ENCODE measurements at regions not wholly inside any gene's neighbourhood (a gene's known extent, or its start where the extent isn't known, plus 50 kb on each side); places are given as distances from the start of the nearest gene placed in this dataset.
"Not testable (repeated sequence)": the region's sequence is repeated elsewhere in the genome, so short reads cannot be mapped to it uniquely, and the experiment has no call there.

DNA sequence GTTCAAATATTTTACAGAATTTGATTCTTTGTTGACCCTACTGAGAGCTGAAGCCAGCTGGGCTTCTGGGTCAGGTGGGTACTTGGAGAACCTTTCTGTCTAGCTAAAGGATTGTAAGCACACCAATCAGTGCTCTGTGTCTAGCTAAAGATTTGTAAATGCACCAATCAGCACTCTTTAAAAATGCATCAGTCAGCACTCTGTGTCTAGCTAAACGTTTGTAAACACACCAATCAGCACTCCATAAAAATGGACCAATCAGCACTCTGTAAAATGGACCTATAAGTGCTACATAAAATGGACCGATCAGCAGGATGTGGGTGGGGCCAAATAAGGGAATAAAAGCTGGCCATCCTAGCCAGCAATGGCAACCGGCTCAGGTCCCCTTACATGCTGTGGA, 76.4 kb upstream of the TMSB4Y start:
- DNase-seq; H3K9me3 Mint-ChIP-seq; H3K36me3 Mint-ChIP-seq; H3K4me2 ChIP-seq (replicated peaks; ENCODE audit: extremely low read depth, low read length, poor library complexity, severe bottlenecking); H2AFZ ChIP-seq (ENCODE audit: insufficient read depth, low read depth, low read length, poor library complexity, severe bottlenecking); H3K4me1 Mint-ChIP-seq; H3K79me2 ChIP-seq (ENCODE audit: insufficient read depth, low read length); H3K9me3 ChIP-seq (replicated peaks in 1 of 2; ENCODE audit: control insufficient read depth in 1 of 2, insufficient read depth in 1 of 2, low read length in 2 of 2); H3K36me3 ChIP-seq (replicated peaks in 1 of 2; ENCODE audit: control insufficient read depth in 1 of 2, insufficient read depth in 2 of 2, low read length in 2 of 2); H3K4me3 ChIP-seq (replicated peaks in 1 of 3; ENCODE audit: low read depth in 2 of 3, low read length in 3 of 3); intact Hi-C loops (cut with micrococcal nuclease); H3K4me3 Mint-ChIP-seq; H3K27me3 ChIP-seq (ENCODE audit: control insufficient read depth in 2 of 2, insufficient read depth in 2 of 2, low read length in 2 of 2); H3K27me3 Mint-ChIP-seq (ENCODE audit: low read depth in 3 of 3); H3K27ac Mint-ChIP-seq; H3K4me1 ChIP-seq (ENCODE audit: control insufficient read depth in 1 of 2, insufficient read depth in 2 of 2, low read length in 2 of 2); H3K9ac ChIP-seq (ENCODE audit: insufficient read depth, low read length, poor library complexity, severe bottlenecking); H4K20me1 ChIP-seq (ENCODE audit: insufficient read depth, low read length); H3K27ac ChIP-seq (ENCODE audit: low read depth in 1 of 2, low read length in 2 of 2): not testable (repeated sequence)
- WGBS (ENCODE audit: insufficient coverage) = 100% methylated on average over 2 of the region's 3 CpGs

- no peaks in the 10 kb centered on the region for H3K79me2 ChIP-seq (ENCODE audit: insufficient read depth, low read length)
- peaks cover 0 to 2% (median 0%) of the 10 kb centered on the region in 7 donors for H3K9me3 Mint-ChIP-seq
- no peaks in the 10 kb centered on the region for H3K4me1 Mint-ChIP-seq
- H3K4me1 ChIP-seq (ENCODE audit: control insufficient read depth in 1 of 2, insufficient read depth in 2 of 2, low read length in 2 of 2) = no peaks in the 10 kb centered on the region
- H3K4me2 ChIP-seq (replicated peaks; ENCODE audit: extremely low read depth, low read length, poor library complexity, severe bottlenecking) = no peak overlapping the region
- H3K36me3 ChIP-seq (replicated peaks in 1 of 2; ENCODE audit: control insufficient read depth in 1 of 2, insufficient read depth in 2 of 2, low read length in 2 of 2) = no peaks in the 10 kb centered on the region
- H3K9ac ChIP-seq (ENCODE audit: insufficient read depth, low read length, poor library complexity, severe bottlenecking) = no peak overlapping the region
- peaks cover 0 to 2% (median 1%) of the 10 kb centered on the region in 3 donors for H3K27me3 Mint-ChIP-seq (ENCODE audit: low read depth in 3 of 3)
- H3K27ac Mint-ChIP-seq = no peak overlapping the region
- no CpG with 5 or more reads among the region's 3 CpGs for WGBS (ENCODE audit: insufficient coverage)
- H3K27me3 ChIP-seq (ENCODE audit: control insufficient read depth in 2 of 2, insufficient read depth in 2 of 2, low read length in 2 of 2) = no peaks in the 10 kb centered on the region
- no peak for DNase-seq
- H2AFZ ChIP-seq (ENCODE audit: insufficient read depth, low read depth, low read length, poor library complexity, severe bottlenecking) = no peak overlapping the region
- intact Hi-C loops (cut with micrococcal nuclease) = no loop called here
- no peak overlapping the region for H3K27ac ChIP-seq (ENCODE audit: low read depth in 1 of 2, low read length in 2 of 2)
- no peak overlapping the region for H3K4me3 Mint-ChIP-seq
- H3K9me3 ChIP-seq (replicated peaks in 1 of 2; ENCODE audit: control insufficient read depth in 1 of 2, insufficient read depth in 1 of 2, low read length in 2 of 2) = no peaks in the 10 kb centered on the region
- no peak for TF ChIP-seq CTCF (IDR thresholded peaks at IDR 0.05)
- no peaks in the 10 kb centered on the region for H3K36me3 Mint-ChIP-seq
- H4K20me1 ChIP-seq (ENCODE audit: insufficient read depth, low read length) = no peaks in the 10 kb centered on the region
- H3K4me3 ChIP-seq (replicated peaks in 1 of 3; ENCODE audit: low read depth in 2 of 3, low read length in 3 of 3) = no peak overlapping the region
Measured at GRCh38 chrY:13615943-13616304, 87.8 kb upstream of the TMSB4Y start.

Data from CD14-positive monocyte (primary cell).